ENCODE measurements at regions not wholly inside any gene's neighbourhood (a gene's known extent, or its start where the extent isn't known, plus 50 kb on each side); places are given as distances from the start of the nearest gene placed in this dataset.

GRCh38 chr7:125046767-125047166 is 117.1 kb upstream of the POT1 start:
- Histone ChIP-seq H3K4me2 (no peak overlapping the region), H3K36me3 (ENCODE audit: low read depth) (no peaks in the 10 kb centered on the region), H3K9me2 (ENCODE audit: insufficient read depth) (no peaks in the 10 kb centered on the region), H3K4me3 (no peak overlapping the region), H3F3A (ENCODE audit: insufficient read depth, low read depth) (no peaks in the 10 kb centered on the region), H3K79me2 (ENCODE audit: low read depth) (no peaks in the 10 kb centered on the region), H3K9me3 (ENCODE audit: insufficient read depth, low read depth) (no peaks in the 10 kb centered on the region), H3K27ac (no peak overlapping the region), H3K4me1 (replicated peaks; ENCODE audit: insufficient read depth) (no peaks in the 10 kb centered on the region), H3K27me3 (ENCODE audit: insufficient read depth, low read depth) (no peaks in the 10 kb centered on the region), H4K20me1 (ENCODE audit: insufficient read depth) (no peaks in the 10 kb centered on the region), H2AFZ (no peak overlapping the region)
- BruUV-seq (replicated peaks) = no TSS peak
- CTCF ChIA-PET = no interaction called here
- TF ChIP-seq CTCF (conservative IDR thresholded peaks at IDR 0.05) = no peak
- TF ChIP-seq EZH2 (IDR thresholded peaks at IDR 0.05; ENCODE audit: low read depth) = no peak
- intact Hi-C loops (cut with micrococcal nuclease; ENCODE audit: unreplicated experiment) = no loop called here
- POLR2A ChIA-PET (ENCODE audit: unreplicated experiment) = no interaction called here
- DNase-seq = no peak

GRCh38 chr7:125033506-125033905 is 103.9 kb upstream of the POT1 start:
- intact Hi-C loops (cut with micrococcal nuclease; ENCODE audit: unreplicated experiment) = no loop called here
- Histone ChIP-seq H3F3A (ENCODE audit: insufficient read depth, low read depth) (no peaks in the 10 kb centered on the region), H3K27ac (no peak overlapping the region), H4K20me1 (ENCODE audit: insufficient read depth) (no peaks in the 10 kb centered on the region), H3K27me3 (ENCODE audit: insufficient read depth, low read depth) (no peaks in the 10 kb centered on the region), H3K4me2 (no peak overlapping the region), H3K36me3 (ENCODE audit: low read depth) (no peaks in the 10 kb centered on the region), H3K4me3 (no peak overlapping the region), H2AFZ (no peak overlapping the region), H3K4me1 (replicated peaks; ENCODE audit: insufficient read depth) (no peaks in the 10 kb centered on the region), H3K9me3 (ENCODE audit: insufficient read depth, low read depth) (no peaks in the 10 kb centered on the region), H3K79me2 (ENCODE audit: low read depth) (no peaks in the 10 kb centered on the region), H3K9me2 (ENCODE audit: insufficient read depth) (no peaks in the 10 kb centered on the region)
- POLR2A ChIA-PET (ENCODE audit: unreplicated experiment) = interaction anchor here (0.5 kb wide), 1 partner anchor 932 kb away, joined by 5 read pairs; no protein-coding TSS in a partner anchor
- BruUV-seq (replicated peaks) = no TSS peak
- no peak for DNase-seq
- CTCF ChIA-PET = no interaction called here
- TF ChIP-seq EZH2 (IDR thresholded peaks at IDR 0.05; ENCODE audit: low read depth) (no peak), CTCF (conservative IDR thresholded peaks at IDR 0.05) (no peak)

GRCh38 chr7:125032943-125033342 is 103.3 kb upstream of the POT1 start:
- Histone ChIP-seq H2AFZ (no peak overlapping the region), H3K36me3 (ENCODE audit: low read depth) (no peaks in the 10 kb centered on the region), H3K9me3 (ENCODE audit: insufficient read depth, low read depth) (no peaks in the 10 kb centered on the region), H4K20me1 (ENCODE audit: insufficient read depth) (no peaks in the 10 kb centered on the region), H3K4me2 (no peak overlapping the region), H3K79me2 (ENCODE audit: low read depth) (no peaks in the 10 kb centered on the region), H3F3A (ENCODE audit: insufficient read depth, low read depth) (no peaks in the 10 kb centered on the region), H3K9me2 (ENCODE audit: insufficient read depth) (no peaks in the 10 kb centered on the region), H3K4me3 (no peak overlapping the region), H3K27me3 (ENCODE audit: insufficient read depth, low read depth) (no peaks in the 10 kb centered on the region), H3K4me1 (replicated peaks; ENCODE audit: insufficient read depth) (no peaks in the 10 kb centered on the region), H3K27ac (no peak overlapping the region)
- ChIA-PET CTCF (interaction anchor here (0.6 kb wide), 1 partner anchor 12 kb away, joined by 4 read pairs; no protein-coding TSS in a partner anchor), POLR2A (ENCODE audit: unreplicated experiment) (interaction anchor here (0.5 kb wide), 1 partner anchor 932 kb away, joined by 5 read pairs; no protein-coding TSS in a partner anchor)
- no peak for TF ChIP-seq CTCF (conservative IDR thresholded peaks at IDR 0.05)
- TF ChIP-seq EZH2 (IDR thresholded peaks at IDR 0.05; ENCODE audit: low read depth) = no peak
- intact Hi-C loops (cut with micrococcal nuclease; ENCODE audit: unreplicated experiment) = no loop called here
- no TSS peak for BruUV-seq (replicated peaks)
- DNase-seq = no peak
